Mesenteric fat pad (tissue), 1 donor: ENCODE measurements at regions not wholly inside any gene's neighbourhood (a gene's known extent, or its start where the extent isn't known, plus 50 kb on each side); places are given as distances from the start of the nearest gene placed in this dataset.

Experiments used
- DNase-seq: peaks from one replicate; pipeline ENCODE4 v3.0.0-alpha.2; 2020; ENCODE audit warnings: low spot score
- donor health status: DM: yes; HTN: yes; CAD: no.

DNA sequence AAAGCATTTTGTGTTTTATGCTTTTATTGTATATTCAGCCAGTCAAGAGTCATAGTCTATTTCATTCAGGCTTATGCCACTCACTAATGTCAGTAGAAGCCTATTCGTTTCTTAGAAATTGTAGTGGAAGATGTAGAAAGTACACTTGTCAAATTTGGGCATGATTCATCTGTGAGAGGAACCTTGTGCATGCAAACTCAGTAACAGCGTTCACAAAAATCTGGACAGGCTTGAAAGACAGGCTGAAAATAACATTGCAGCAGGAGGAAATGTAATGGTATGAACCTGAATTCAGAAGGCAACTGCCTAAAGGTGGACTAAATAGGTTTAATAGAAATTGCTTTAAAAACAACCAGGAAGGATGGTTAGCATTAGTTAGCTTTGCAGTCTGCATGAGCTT lies 213.5 kb downstream of the CMPK2 start:
- no peak for DNase-seq

DNA sequence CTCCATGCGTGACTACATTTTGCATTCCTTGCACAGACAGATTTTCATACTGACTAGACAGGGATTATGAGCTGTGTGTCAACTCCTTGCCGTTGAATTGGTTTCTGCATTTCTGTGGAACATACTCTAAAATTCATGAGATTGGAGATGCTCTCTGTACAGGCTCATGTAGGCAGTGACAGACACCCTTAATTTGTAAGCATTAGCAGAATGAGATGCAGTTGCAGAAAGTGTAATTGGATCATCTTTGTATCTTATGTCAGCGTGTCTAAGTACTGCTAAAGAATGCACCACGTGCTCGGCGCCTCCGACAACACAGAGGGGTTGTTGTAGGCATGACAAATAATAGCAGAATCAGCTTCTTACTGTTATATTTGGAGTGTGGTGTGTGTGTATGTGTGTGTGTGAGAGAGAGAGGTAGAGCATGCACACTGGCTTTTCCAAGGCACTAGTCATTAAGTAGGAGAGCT lies 212.4 kb downstream of the CMPK2 start:
- no peak for DNase-seq

GRCh38 chr2:6654279-6654678 lies 211.4 kb downstream of the CMPK2 start:
- DNase-seq: no peak

DNA sequence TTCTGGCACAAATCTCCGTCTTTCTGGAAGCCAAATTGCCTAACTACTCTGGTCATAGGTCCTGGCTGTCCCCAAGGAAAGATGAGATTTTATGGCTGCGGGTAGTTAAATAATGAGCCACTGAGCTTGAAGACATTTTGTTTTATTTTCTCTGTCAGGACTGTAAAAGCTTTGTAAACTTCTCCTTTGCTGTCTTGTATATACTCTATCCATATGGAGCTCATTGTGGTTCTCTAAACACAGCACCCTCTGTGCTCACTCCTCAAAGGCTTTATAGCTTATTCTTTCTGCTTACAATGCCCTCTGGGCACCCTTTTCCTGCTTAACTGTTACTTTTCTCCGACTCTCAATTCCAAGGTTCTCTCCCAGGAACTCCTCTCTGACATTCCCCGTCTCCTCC lies 209.1 kb downstream of the CMPK2 start:
- DNase-seq: no peak

DNA sequence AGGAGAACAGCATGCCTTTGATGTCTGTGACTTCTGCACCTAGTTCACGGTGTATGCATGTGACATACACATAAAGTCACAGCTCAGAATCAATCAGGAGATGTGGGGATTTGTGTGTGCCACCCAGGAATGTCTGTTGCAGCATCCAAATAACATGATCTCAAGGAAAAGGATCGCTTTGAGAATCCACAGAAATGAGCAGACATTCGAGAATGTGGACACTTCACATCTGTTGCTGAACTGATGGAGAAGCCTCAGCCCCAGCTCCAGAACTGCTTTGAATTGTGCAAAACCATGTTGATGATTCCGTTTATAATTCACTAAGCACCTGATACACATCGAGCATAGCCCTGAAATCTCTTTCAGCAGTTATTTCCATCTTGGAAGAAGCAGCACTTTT lies 208.6 kb downstream of the CMPK2 start:
- no peak for DNase-seq

GRCh38 chr2:6657855-6658254 lies 207.9 kb downstream of the CMPK2 start:
- DNase-seq: no peak

GRCh38 chr2:6664332-6665061 lies 201.2 kb downstream of the CMPK2 start:
- no peak for DNase-seq

GRCh38 chr2:6665093-6666045 lies 200.3 kb downstream of the CMPK2 start:
- DNase-seq: no peak

DNA sequence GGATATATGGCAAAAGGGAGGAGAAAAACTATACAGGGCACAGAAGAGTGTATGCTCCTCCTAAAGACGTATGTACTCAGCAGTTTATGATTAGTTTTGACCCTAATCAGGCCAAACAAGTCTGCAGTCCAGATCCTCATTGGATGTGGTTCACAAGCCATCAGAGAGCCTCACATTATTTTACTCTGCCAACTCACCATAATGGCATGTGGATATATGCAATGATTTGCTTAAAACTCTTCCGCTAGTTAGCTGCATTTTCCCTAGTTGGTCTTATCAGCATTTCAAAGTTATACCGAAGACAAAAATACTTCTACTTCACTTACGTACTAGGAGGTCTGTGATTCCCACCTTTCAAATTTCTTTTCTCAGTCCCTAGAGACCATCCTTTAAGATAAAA lies 198.4 kb downstream of the CMPK2 start:
- DNase-seq: no peak

DNA sequence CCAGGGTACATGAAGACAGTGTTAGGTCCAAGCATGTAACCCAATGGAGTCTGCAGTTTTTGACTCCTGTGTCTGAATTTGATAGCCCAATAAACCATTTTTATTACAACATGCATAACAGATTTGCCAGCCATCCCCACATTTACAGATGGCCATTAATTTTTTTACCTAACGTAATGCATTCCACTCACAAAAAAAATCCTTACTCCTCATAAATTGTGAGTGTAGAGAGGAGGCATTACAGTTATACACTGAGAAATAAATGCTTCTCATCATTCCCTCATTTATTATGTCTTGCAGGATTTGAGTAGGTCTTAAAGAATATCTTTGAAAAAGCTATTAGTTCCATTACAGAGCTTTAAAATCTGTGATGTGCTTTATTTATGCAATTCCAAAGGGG lies 193.8 kb downstream of the CMPK2 start:
- DNase-seq: no peak

DNA sequence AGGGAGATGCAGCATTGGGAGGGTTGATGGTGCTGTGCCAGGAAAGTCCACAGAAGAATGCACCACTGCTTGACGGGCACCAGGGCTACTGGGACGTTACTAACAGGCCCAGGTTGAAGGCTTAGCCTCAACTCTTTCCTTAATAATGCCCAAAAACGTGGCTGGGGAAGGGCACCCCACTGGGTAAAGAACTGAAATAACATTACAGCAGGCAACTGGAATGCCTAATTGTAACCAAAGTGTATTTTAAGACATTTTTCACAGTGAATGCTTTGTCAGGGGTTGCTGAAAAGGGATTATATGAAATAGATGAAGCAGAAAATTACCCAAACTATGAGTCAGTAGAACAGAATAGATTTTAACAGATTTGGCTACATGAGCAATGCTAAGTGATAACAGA lies 191.3 kb downstream of the CMPK2 start:
- DNase-seq: no peak

DNA sequence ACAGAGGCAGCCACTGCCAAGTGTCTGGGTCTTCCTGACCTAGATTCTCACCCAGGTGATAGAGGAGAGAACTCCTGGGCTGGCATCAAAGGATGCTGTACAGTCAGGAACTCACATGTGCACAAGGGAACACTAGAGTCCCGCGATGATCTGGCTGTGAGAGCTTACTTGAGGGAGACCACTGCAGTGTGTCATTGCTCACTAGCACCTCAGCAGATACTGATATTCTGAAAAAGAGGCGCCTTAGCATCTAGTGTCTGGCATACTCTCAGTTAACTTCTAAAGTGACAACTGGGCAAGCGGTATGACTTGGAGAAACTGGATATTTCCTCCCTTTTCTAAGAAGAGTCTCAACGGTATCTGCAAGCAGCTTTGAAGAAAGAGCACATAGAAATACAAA lies 189.9 kb downstream of the CMPK2 start:
- no peak for DNase-seq

- DNase-seq: no peak
These were observed 189.5 kb downstream of the CMPK2 start for GRCh38 chr2:6676241-6676640.

DNA sequence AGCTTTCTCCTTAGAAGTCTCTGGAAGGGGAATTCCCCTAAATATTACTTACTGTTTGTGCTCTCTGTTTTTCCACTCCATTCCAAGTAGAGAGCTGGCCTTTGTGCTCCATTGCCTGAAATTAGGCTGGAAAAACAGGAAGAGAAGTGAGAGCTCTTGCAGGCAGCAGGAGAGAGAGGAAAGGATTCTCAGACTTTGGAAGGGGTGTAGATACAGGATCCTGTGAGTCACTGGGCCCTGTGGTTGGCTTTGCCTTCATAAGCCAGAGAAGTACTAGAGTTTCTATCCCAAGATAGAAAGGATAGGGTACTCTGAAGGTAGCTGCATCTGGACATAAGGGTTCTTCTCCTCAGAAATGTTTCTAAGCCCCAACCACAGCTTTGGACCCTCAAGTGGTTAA lies 188.9 kb downstream of the CMPK2 start:
- DNase-seq: no peak

DNA sequence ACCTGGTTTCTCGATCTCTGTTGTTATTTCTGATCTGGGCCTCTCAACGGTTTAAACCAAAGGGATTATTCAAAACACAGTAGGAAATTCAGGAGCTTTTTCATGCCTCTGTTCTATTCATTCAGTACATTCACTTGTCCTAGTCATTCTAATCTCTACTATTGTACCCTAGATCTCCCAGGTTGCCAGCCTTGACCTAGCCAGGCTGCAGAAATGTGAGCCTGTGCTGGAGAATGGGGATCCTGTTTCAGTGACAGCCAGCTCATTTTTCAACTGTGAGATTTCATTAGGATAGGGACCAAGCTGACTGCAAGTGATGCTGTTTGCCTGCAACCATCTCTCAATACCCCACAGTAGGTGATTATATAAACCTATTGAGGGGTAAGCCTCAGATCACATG lies 186.2 kb downstream of the CMPK2 start:
- no peak for DNase-seq

DNA sequence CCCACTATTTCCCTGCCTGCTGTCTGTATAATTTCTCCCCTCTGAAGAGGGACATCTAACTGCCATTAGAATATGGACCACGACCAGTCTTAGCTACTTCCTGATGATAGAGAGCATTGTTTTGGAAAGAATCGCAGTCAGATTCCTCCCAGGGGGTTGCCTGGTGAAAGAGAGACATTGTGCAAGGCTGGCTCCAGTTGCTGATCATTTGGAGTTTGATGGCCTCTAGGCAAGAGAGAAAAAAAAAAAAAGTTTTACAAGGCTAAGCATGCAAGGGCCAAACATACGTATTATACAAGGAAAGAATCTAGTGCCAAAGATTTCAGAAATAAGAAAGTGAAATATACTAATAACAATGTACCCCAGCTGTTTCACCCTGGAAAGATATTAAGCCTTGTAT lies 182.2 kb downstream of the CMPK2 start:
- DNase-seq: no peak

GRCh38 chr2:6685447-6685846 lies 180.3 kb downstream of the CMPK2 start:
- DNase-seq: no peak

GRCh38 chr2:6692056-6692455 lies 173.7 kb downstream of the CMPK2 start:
- DNase-seq: no peak

- DNase-seq: no peak
These were observed 172.9 kb downstream of the CMPK2 start for GRCh38 chr2:6692819-6693218.

GRCh38 chr2:6694555-6694954 lies 171.2 kb downstream of the CMPK2 start:
- DNase-seq: no peak

GRCh38 chr2:6700335-6700734 lies 165.4 kb downstream of the CMPK2 start:
- DNase-seq: no peak

- DNase-seq: no peak
These were observed 161.6 kb downstream of the CMPK2 start for GRCh38 chr2:6704077-6704476.

GRCh38 chr2:6721395-6721794 lies 144.3 kb downstream of the CMPK2 start:
- DNase-seq: no peak
